ENCODE measurements at regions not wholly inside any gene's neighbourhood (a gene's known extent, or its start where the extent isn't known, plus 50 kb on each side); places are given as distances from the start of the nearest gene placed in this dataset.
"Not testable (repeated sequence)": the region's sequence is repeated elsewhere in the genome, so short reads cannot be mapped to it uniquely, and the experiment has no call there.

GRCh38 chr7:64469673-64470072 is 93.2 kb downstream of the ZNF680 start:
- DNase-seq: no peak

DNA sequence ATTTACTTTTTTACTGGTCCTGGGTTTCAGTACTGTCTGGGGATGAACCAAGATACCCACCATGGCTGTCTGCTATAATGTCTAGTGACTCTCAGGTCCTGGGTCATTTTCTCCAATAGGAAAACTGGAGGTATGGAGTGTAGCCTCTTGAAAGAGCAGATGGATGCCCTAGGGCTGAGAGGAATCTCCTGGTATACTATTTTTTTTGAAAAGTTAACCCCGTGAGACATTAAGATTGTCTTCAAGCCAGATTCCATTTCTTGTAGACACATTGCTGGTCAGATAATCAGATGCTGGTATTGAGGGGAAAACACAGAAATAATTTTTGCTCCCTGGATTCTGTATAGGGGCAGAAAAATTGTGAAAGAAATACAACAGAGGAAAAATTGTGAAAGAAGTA is 97.3 kb downstream of the ZNF680 start:
- DNase-seq: no peak

DNA sequence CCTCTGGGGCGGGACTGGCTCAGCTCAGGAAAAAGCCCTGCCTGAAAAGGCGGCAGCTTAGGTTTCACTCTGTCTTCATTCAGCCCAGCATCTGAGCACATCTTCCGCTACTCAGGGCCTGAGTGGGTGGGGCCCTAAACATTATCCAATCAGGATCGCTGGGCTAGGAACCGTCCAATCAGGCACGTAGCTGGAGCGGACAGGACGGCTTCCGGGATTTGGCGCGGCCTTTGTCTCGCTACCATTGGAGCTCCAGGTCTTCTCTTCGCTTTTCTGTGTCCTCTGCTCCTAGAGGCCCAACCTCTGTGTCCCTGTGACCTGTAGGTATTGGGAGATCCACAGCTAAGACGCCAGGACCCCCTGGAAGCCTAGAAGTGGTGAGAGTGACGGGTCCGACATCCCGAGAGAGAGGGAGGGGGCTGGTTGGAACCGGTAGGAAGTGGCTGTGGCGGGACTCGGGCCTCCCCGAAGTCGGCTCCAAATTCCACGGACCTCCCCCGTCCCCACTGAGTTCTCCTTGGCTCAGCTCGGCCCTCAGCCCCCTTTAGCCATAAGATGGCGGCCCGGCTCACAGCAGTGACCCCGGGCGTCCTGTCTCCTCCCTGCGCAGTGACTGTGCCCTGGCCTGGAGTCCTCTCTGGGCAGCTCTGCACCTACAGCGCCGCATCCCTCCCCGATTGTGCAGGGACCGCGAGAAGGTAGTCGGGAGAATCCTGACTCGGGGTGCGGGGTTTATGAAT is 99.1 kb downstream of the ZNF680 start:
- DNase-seq: peak; percentile 66

- DNase-seq: not testable (repeated sequence)
Measured at GRCh38 chr7:64459858-64460257, 103.0 kb downstream of the ZNF680 start.

GRCh38 chr7:64433590-64433989 is 119.8 kb downstream of the ZNF736 start:
- no peak for DNase-seq

DNA sequence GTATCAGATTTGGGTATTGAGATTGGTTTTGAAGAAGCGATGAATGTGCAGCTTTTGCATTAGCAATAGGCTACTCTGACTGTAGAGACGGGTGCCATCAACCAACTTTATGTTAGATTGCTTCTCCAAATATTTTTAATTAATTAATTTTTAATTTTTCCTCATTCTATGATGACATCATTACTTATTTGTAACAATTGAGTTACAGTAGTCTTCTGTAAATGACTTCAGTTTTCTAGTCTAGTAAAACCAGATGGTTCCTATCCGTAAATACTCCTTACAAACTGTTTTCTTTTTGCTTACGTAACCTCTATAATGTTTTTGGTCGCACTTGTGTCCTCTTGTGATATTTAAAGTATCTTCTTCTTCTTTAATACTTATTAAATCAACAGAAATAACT is 118.1 kb downstream of the ZNF736 start:
- no peak for DNase-seq

DNA sequence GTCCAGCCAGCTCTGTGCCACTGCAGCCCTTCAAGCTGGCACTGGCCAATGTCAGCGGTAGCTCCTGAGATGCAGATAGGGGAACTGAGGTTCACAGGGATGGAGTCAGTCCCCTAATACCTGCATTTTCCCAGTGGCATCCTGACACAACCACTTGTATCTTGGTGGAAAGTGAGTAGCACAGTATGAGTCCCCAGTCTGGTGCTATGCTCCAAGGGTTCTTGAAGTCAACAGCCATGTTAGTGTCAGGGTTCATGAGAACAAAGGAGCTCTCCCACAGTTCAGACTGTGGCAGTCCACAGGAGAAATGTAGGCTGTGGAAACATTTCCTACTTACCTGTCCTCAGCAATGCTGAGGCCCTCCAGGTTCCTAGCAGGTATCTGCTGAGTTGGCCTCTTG is 115.5 kb downstream of the ZNF736 start:
- no peak for DNase-seq

- DNase-seq: not testable (repeated sequence)
Measured at GRCh38 chr7:64425436-64425835, 111.7 kb downstream of the ZNF736 start.

GRCh38 chr7:64407148-64407547 is 93.4 kb downstream of the ZNF736 start:
- no peak for DNase-seq
